ENCODE measurements at regions not wholly inside any gene's neighbourhood (a gene's known extent, or its start where the extent isn't known, plus 50 kb on each side); places are given as distances from the start of the nearest gene placed in this dataset.

GRCh38 chr1:192477630-192478029 lies 97.9 kb upstream of the RGS1 start:
- no peak overlapping the region for H3K4me3 ChIP-seq (ENCODE audit: low read depth, low read length)
- peak; percentile 18; the same call in 1 of the 2 replicates for TF ChIP-seq CTCF (IDR thresholded peaks at IDR 0.05; ENCODE audit: low read depth, low read length)

- TF ChIP-seq CTCF (IDR thresholded peaks at IDR 0.05; ENCODE audit: low read depth, low read length): no peak
These were observed 89.7 kb upstream of the RGS1 start for GRCh38 chr1:192485692-192486436.

GRCh38 chr1:192488058-192488457 lies 87.5 kb upstream of the RGS1 start:
- no peak for TF ChIP-seq CTCF (IDR thresholded peaks at IDR 0.05; ENCODE audit: low read depth, low read length)

More at GRCh38 chr1:192485692-192486436, 89.7 kb upstream of the RGS1 start:
- no peak overlapping the region for H3K4me3 ChIP-seq (ENCODE audit: low read depth, low read length)

GRCh38 chr1:192489047-192489446 lies 86.5 kb upstream of the RGS1 start:
- H3K4me3 ChIP-seq (ENCODE audit: low read depth, low read length): no peak overlapping the region
- TF ChIP-seq CTCF (IDR thresholded peaks at IDR 0.05; ENCODE audit: low read depth, low read length): no peak

More at GRCh38 chr1:192488058-192488457, 87.5 kb upstream of the RGS1 start:
- H3K4me3 ChIP-seq (ENCODE audit: low read depth, low read length): no peak overlapping the region

- H3K4me3 ChIP-seq (ENCODE audit: low read depth, low read length): no peak overlapping the region
- no peak for TF ChIP-seq CTCF (IDR thresholded peaks at IDR 0.05; ENCODE audit: low read depth, low read length)
These were observed 85.8 kb upstream of the RGS1 start for GRCh38 chr1:192489748-192490147.

GRCh38 chr1:192491804-192492554 lies 83.6 kb upstream of the RGS1 start:
- TF ChIP-seq CTCF (IDR thresholded peaks at IDR 0.05; ENCODE audit: low read depth, low read length): no peak
- H3K4me3 ChIP-seq (ENCODE audit: low read depth, low read length): no peak overlapping the region

GRCh38 chr1:192493584-192493983 lies 82.0 kb upstream of the RGS1 start:
- TF ChIP-seq CTCF (IDR thresholded peaks at IDR 0.05; ENCODE audit: low read depth, low read length): no peak
- no peak overlapping the region for H3K4me3 ChIP-seq (ENCODE audit: low read depth, low read length)
